Bronchial epithelial cell (primary cell): ENCODE measurements at regions not wholly inside any gene's neighbourhood (a gene's known extent, or its start where the extent isn't known, plus 50 kb on each side); places are given as distances from the start of the nearest gene placed in this dataset.

Source experiments
- DNase-seq: peaks from one replicate; pipeline ENCODE4 v3.0.0-alpha.2; 2010; ENCODE audit warnings: low read depth
- FAIRE-seq: peaks from 2 replicates; lab custom pipeline; 2011; peaks lifted over from hg19 to GRCh38; lab: Jason Lieb, UNC
- H3K27me3 ChIP-seq: 2 replicates; pipeline ENCODE4 v1.5.1; 2011; ENCODE audit warnings: low read length; ENCODE audit not compliant: control insufficient read depth, insufficient read depth
- H3K36me3 ChIP-seq: 2 replicates; pipeline ENCODE4 v1.5.1; 2011; ENCODE audit warnings: low read length; ENCODE audit not compliant: control insufficient read depth, insufficient read depth
- H3K4me3 ChIP-seq: 2 replicates; pipeline ENCODE4 v1.5.1; 2011; ENCODE audit warnings: mild to moderate bottlenecking, low read depth, low read length, control low read depth
- TF ChIP-seq, protein P1 (sequence below): IDR thresholded peaks from 2 replicates; pipeline ENCODE4 v1.5.1; 2011; ENCODE audit warnings: mild to moderate bottlenecking, moderate library complexity, low read length, control low read depth, inconsistent platforms; ENCODE audit not compliant: insufficient read depth, severe bottlenecking

DNA sequence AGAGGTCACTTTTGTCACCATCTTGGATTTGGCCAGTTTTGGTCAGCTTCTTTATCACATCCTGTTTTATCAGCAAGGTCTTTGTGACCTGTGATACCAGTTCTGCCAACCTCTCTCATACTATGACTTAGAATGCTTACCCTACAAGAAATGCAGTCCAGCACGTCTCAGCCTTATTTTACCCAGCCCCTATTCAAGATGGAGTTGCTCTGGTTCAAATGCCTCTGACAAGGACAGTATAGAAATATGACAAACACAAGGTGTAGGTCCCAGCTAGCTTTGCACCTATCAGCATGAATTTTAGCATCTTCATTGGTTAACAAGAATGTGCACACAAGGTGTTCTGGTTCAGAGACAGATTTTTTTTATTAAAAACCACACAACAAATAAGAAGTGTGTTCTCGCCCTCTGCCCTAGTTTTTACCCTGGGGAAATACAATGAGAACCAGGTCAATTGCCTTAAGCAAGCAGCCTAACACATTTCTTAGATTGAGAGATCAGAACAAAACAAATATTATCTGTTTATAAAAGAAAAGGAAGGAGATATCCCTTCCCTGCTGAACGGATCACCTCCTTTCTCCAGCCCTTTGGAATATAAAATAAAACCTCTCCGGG is 962.3 kb upstream of the PRKX start:
- H3K4me3 ChIP-seq: no peak overlapping the region
- TF ChIP-seq, protein P1, sequence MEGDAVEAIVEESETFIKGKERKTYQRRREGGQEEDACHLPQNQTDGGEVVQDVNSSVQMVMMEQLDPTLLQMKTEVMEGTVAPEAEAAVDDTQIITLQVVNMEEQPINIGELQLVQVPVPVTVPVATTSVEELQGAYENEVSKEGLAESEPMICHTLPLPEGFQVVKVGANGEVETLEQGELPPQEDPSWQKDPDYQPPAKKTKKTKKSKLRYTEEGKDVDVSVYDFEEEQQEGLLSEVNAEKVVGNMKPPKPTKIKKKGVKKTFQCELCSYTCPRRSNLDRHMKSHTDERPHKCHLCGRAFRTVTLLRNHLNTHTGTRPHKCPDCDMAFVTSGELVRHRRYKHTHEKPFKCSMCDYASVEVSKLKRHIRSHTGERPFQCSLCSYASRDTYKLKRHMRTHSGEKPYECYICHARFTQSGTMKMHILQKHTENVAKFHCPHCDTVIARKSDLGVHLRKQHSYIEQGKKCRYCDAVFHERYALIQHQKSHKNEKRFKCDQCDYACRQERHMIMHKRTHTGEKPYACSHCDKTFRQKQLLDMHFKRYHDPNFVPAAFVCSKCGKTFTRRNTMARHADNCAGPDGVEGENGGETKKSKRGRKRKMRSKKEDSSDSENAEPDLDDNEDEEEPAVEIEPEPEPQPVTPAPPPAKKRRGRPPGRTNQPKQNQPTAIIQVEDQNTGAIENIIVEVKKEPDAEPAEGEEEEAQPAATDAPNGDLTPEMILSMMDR: no peak
- FAIRE-seq (no peak), DNase-seq (no peak)
- no peaks in the 10 kb centered on the region for H3K36me3 ChIP-seq
- H3K27me3 ChIP-seq: no peaks in the 10 kb centered on the region

DNA sequence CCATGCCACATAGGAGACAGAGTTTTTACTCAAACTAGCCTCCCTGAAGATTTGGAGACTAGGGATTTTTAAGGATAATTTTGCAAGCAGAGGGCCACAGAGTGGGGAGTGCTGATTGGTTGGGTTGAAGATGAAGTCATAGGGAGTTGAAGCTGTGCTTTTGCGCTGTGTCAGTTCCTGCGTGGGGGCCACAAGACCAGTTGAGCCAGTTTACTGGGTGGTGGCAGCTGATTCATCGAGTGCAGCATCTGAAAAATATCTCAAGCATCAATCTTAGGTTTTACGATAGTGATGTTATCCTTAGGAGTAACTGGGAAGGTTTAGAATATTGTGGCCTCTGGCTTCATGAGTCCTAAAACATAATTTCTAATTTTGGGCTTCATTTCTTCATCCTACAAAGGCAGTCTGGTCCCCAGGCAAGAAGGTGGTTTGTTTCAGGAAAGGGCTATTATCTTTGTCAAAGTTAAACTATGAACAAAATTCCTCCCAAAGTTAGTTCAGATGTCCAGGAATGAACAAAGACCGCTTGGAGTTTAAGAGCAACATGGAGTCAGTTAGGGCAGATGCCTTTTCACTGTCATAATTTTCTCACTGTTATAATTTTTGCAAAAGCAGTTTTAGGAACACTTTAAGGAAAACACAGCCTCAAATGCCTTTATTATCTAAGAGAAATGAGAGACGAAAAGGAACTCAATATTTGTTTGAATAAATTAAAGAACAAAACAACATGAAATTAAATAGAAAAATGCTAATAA is 960.8 kb upstream of the PRKX start:
- DNase-seq (peak; percentile 71), FAIRE-seq (no peak)
- Histone ChIP-seq H3K27me3 (no peaks in the 10 kb centered on the region), H3K36me3 (no peaks in the 10 kb centered on the region), H3K4me3 (no peak overlapping the region)
- TF ChIP-seq, protein P1: no peak

DNA sequence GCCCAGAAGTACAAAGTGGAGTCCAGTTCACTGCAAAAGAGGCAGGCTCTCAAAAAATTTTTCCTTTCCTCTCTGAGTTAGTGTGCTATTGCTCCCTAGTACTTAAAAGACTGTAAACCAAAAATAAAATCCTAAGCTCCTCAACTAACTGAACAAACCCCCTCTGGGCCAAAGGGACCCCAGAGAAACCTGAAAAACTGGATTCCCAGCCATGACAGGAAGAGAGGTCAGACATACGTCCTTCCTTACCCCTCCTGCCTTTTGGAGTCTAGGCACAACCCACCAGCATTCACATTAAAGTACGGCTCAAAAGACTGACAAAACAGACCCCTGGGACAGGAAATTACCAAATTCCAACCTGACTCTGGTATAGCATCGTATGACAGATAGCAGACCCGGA is 957.9 kb upstream of the PRKX start:
- H3K27me3 ChIP-seq: no peaks in the 10 kb centered on the region
- DNase-seq (no peak), FAIRE-seq (no peak)
- no peaks in the 10 kb centered on the region for H3K36me3 ChIP-seq
- no peak overlapping the region for H3K4me3 ChIP-seq
- TF ChIP-seq, protein P1: no peak

DNA sequence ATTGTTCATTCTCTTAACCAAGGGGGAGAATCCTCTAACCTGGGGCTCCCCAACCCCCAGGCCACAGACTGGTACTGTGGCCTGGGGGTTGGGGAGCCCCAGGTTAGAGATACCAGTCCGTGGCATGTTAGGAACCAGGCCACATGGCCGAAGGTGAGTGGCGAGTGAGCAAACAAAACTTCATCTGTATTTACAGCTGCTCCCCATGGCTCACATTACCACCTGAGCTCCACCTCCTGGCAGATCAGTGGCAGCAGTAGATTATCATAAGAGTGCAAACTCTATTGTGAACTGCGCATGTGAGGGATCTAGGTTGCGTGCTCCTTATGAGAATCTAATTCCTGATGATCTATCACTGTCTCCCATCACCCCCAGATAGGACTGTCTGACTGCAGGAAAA is 957.2 kb upstream of the PRKX start:
- no peak for FAIRE-seq

DNA sequence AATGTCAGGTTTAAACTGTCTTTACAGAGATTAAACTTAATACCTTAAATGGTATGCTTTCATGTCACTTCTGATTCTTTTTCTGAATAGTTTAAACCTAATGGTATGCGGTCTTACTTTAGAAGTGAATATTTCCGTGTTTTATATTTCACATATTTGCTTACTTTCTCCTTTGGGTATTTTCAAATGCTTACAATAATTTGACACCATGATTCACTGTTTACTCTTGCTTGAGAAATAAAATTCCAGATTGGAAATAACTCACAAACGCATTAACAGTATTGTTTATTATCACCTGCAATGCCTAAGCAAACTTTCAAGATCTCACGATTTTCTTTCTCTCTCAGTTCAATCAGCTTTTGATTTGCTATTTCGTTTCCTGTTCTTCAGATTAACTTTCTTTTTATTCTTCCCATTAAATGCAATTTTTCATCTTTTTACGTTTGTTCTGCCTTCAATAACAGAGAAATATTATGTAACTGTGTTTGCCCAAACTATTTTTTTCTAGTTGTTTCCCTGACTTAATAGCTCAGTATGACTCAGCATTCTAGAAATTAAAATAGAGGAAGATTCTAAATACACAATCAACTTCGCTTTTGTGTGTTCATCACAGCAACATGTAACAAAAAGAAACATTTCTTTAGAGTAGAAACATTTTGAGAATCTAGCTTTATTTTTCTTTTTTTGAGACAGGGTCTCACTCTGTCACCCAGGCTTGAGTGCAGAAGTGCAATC is 955.5 kb upstream of the PRKX start:
- no peak for FAIRE-seq
- no peak overlapping the region for H3K4me3 ChIP-seq
- no peaks in the 10 kb centered on the region for H3K27me3 ChIP-seq
- TF ChIP-seq, protein P1: no peak
- H3K36me3 ChIP-seq: no peaks in the 10 kb centered on the region
- DNase-seq: peak; percentile 47

More for the DNA sequence above, 957.2 kb upstream of the PRKX start:
- DNase-seq: no peak
- Histone ChIP-seq H3K4me3 (no peak overlapping the region), H3K36me3 (no peaks in the 10 kb centered on the region), H3K27me3 (no peaks in the 10 kb centered on the region)
- TF ChIP-seq, protein P1: peak; percentile 6
